HG03520 (cell line): ENCODE measurements at regions not wholly inside any gene's neighbourhood (a gene's known extent, or its start where the extent isn't known, plus 50 kb on each side); places are given as distances from the start of the nearest gene placed in this dataset.
"Not testable (repeated sequence)": the region's sequence is repeated elsewhere in the genome, so short reads cannot be mapped to it uniquely, and the experiment has no call there.

Experiments
- ATAC-seq: cut with Tn5 transposase; IDR thresholded peaks from one replicate; pipeline ENCODE4 v1.9.1; 2021; ENCODE audit warnings: mild to moderate bottlenecking, moderate library complexity; ENCODE audit not compliant: unreplicated experiment

- ATAC-seq: no peak
Observed at GRCh38 chr12:97616946-97617345, 154.3 kb downstream of the RMST start.

- ATAC-seq: no peak
Observed at GRCh38 chr12:97628962-97629361, 166.4 kb downstream of the RMST start.

- no peak for ATAC-seq
Observed at GRCh38 chr12:97629382-97629781, 166.8 kb downstream of the RMST start.

- ATAC-seq: no peak
Observed at GRCh38 chr12:97630356-97630755, 167.8 kb downstream of the RMST start.

- ATAC-seq: no peak
Observed at GRCh38 chr12:97630875-97631274, 168.3 kb downstream of the RMST start.

GRCh38 chr12:97637770-97638169, 175.2 kb downstream of the RMST start:
- ATAC-seq: no peak

- ATAC-seq: no peak
Observed at GRCh38 chr12:97638739-97639138, 176.1 kb downstream of the RMST start.

GRCh38 chr12:97639702-97640101, 177.1 kb downstream of the RMST start:
- ATAC-seq: no peak

- ATAC-seq: no peak
Observed at GRCh38 chr12:97640826-97641225, 178.2 kb downstream of the RMST start.

GRCh38 chr12:97642911-97643310, 180.3 kb downstream of the RMST start:
- ATAC-seq: no peak

- ATAC-seq: no peak
Observed at GRCh38 chr12:97643924-97644323, 181.3 kb downstream of the RMST start.

GRCh38 chr12:97645726-97646125, 183.1 kb downstream of the RMST start:
- ATAC-seq: no peak

GRCh38 chr12:97647142-97647541, 184.5 kb downstream of the RMST start:
- ATAC-seq: no peak

- ATAC-seq: no peak
Observed at GRCh38 chr12:97650242-97650641, 187.6 kb downstream of the RMST start.

GRCh38 chr12:97656548-97656947, 193.9 kb downstream of the RMST start:
- not testable (repeated sequence) for ATAC-seq

GRCh38 chr12:97659117-97659880, 196.7 kb downstream of the RMST start:
- ATAC-seq: no peak

- ATAC-seq: no peak
Observed at GRCh38 chr12:97666263-97666662, 203.7 kb downstream of the RMST start.

- no peak for ATAC-seq
Observed at GRCh38 chr12:97672870-97673269, 210.3 kb downstream of the RMST start.

GRCh38 chr12:97680751-97681150, 218.1 kb downstream of the RMST start:
- no peak for ATAC-seq

GRCh38 chr12:97681612-97682504, 219.3 kb downstream of the RMST start:
- ATAC-seq: peak; percentile 88

GRCh38 chr12:97685360-97685759, 222.8 kb downstream of the RMST start:
- no peak for ATAC-seq

GRCh38 chr12:97701901-97702300, 239.3 kb downstream of the RMST start:
- no peak for ATAC-seq
